Sigmoid colon (tissue), 3 donors: ENCODE measurements at regions not wholly inside any gene's neighbourhood (a gene's known extent, or its start where the extent isn't known, plus 50 kb on each side); places are given as distances from the start of the nearest gene placed in this dataset.

Experiments used
- POLR2A ChIP-seq, 2 donors: fragments of 450-650 bp; IDR thresholded peaks; one replicate each; pipeline ENCODE4 v1.6.1; 2016; ENCODE audit warnings: antibody characterized with exemption in 2 of 2, mild to moderate bottlenecking in 2 of 2, moderate library complexity in 2 of 2
- TF ChIP-seq, protein P1 (sequence below), 4 experiments: fragments of 450-650 bp in 3 of 4; fragments of 200-600 bp in 1 of 4; IDR thresholded peaks; one replicate each; pipeline ENCODE4 v1.5.1; 2016 to 2019; ENCODE audit warnings: antibody characterized with exemption in 4 of 4, mild to moderate bottlenecking in 3 of 4, moderate library complexity in 2 of 4

DNA sequence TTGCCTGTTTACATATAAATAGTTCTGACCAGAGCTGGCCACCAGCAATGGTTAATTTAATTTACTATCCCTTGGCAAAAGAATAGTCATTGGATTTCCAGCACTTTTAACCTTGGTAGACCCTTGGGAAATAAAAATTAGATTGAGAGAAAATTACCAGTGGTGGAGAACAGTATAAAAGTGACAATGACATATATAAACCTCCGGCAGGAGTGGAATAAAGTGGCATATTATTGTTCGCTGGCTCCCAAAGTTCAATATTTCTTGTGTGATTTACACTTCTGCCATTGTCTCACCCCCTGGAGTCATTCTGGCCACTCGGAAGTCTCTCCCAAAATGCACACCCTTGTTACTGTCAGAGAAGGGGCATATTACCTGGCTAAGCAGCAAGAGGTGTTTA lies 347.7 kb downstream of the NPIPA8 start:
- TF ChIP-seq, protein P1, sequence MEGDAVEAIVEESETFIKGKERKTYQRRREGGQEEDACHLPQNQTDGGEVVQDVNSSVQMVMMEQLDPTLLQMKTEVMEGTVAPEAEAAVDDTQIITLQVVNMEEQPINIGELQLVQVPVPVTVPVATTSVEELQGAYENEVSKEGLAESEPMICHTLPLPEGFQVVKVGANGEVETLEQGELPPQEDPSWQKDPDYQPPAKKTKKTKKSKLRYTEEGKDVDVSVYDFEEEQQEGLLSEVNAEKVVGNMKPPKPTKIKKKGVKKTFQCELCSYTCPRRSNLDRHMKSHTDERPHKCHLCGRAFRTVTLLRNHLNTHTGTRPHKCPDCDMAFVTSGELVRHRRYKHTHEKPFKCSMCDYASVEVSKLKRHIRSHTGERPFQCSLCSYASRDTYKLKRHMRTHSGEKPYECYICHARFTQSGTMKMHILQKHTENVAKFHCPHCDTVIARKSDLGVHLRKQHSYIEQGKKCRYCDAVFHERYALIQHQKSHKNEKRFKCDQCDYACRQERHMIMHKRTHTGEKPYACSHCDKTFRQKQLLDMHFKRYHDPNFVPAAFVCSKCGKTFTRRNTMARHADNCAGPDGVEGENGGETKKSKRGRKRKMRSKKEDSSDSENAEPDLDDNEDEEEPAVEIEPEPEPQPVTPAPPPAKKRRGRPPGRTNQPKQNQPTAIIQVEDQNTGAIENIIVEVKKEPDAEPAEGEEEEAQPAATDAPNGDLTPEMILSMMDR (IDR thresholded peaks at IDR 0.05) = no peak
- TF ChIP-seq POLR2A (IDR thresholded peaks at IDR 0.05) = no peak
